ENCODE measurements at regions not wholly inside any gene's neighbourhood (a gene's known extent, or its start where the extent isn't known, plus 50 kb on each side); places are given as distances from the start of the nearest gene placed in this dataset.

DNA sequence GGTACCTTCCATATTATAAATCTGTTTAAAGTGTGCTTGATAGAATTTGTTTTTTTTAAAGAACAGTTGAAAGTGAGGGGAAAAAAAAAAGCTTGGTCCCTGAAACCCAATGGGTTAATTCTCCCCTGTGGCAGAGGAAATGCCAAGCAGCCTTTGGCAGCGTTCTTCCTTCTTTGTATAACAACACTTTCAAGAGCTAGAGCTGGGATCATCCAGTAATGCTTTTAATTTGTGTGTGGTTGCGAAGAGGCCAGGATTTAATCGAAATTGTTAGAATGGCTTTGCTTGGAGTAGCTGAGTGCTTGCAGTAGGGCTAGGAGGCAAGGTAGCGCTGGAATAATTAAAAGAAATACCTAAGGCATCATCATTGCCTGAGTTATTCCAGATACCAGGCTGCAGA, 692.0 kb downstream of the DHX35 start:
- TF ChIP-seq, protein P1, sequence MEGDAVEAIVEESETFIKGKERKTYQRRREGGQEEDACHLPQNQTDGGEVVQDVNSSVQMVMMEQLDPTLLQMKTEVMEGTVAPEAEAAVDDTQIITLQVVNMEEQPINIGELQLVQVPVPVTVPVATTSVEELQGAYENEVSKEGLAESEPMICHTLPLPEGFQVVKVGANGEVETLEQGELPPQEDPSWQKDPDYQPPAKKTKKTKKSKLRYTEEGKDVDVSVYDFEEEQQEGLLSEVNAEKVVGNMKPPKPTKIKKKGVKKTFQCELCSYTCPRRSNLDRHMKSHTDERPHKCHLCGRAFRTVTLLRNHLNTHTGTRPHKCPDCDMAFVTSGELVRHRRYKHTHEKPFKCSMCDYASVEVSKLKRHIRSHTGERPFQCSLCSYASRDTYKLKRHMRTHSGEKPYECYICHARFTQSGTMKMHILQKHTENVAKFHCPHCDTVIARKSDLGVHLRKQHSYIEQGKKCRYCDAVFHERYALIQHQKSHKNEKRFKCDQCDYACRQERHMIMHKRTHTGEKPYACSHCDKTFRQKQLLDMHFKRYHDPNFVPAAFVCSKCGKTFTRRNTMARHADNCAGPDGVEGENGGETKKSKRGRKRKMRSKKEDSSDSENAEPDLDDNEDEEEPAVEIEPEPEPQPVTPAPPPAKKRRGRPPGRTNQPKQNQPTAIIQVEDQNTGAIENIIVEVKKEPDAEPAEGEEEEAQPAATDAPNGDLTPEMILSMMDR (IDR thresholded peaks at IDR 0.05; ENCODE audit: control extremely low read depth, extremely low read depth, low read depth, missing control alignments), result no peak
- DNase-seq (ENCODE audit: extremely low spot score), result no peak
- ChIA-PET POLR2A (no interaction called here), CTCF (interaction anchor here (0.6 to 1.5 kb wide), 6 partner anchors 9 to 219 kb away, joined by 3 to 5 read pairs (median 3); no protein-coding TSS in a partner anchor)

DNA sequence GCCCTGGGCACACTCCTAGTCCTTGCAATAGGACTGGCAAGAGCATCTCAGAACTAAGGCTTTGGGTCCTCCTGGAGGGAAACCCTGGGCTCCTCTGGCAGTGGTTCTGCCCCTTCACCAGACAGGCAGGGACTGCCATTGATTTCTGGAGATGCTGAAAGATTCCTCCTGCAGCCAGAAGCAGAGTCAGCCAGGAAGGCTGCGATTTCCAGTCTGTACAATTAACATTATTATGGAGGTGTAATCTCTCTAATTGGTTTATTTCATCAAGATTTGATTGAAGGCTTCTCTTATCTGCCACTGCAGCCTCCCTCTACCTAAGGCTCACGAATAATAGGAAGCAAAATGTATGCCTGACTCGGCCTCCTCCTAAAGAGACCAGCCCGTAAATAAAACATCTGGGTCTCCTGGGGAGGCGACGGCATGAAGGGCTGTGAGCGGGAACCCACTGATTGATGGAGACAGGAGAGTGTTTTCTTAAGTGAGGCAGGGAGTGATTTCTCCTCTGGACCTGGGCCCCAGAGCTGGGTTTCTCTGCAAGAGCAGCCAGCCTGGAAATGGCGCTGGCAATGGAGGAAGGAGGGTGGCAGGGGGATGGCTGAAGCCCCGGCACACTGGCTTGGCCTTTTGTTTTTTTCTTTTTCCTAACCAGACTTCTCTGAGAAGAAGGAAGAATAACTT, 689.6 kb downstream of the DHX35 start:
- no peak for DNase-seq (ENCODE audit: extremely low spot score)
- ChIA-PET POLR2A (no interaction called here), CTCF (no interaction called here)
- TF ChIP-seq, protein P1 (IDR thresholded peaks at IDR 0.05; ENCODE audit: control extremely low read depth, extremely low read depth, low read depth, missing control alignments), result no peak

DNA sequence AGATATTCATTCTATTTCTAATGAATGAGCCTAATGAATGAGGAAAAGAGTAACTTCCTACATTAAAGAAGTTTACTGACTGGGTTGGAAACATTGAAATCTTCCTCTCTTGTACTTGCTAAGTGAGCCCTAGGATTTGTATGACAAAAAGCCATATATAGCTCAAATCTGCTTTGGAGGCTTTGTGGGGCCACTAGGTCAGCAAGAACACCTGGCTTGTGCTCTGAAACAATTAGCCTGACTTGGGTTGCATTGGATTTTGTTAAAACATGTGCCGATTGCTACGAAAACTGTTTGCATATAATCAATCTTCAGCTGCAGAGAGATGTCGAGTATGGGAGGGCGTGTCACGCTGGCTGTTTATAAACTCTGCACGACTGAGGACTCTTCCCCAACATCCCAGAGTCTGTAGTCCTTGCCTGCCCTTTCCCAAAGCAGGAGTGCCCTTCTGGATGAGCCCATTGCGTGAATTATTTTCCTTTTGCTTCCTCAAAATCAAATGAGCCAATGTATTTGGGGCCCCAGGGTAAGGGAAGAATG, 684.8 kb downstream of the DHX35 start:
- POLR2A ChIA-PET, result no interaction called here
- TF ChIP-seq, protein P1 (IDR thresholded peaks at IDR 0.05; ENCODE audit: control extremely low read depth, extremely low read depth, low read depth, missing control alignments), result no peak
- no peak for DNase-seq (ENCODE audit: extremely low spot score)
- CTCF ChIA-PET, result interaction anchor here (1.0 kb wide), 1 partner anchor 27 kb away, joined by 3 read pairs; no protein-coding TSS in a partner anchor

DNA sequence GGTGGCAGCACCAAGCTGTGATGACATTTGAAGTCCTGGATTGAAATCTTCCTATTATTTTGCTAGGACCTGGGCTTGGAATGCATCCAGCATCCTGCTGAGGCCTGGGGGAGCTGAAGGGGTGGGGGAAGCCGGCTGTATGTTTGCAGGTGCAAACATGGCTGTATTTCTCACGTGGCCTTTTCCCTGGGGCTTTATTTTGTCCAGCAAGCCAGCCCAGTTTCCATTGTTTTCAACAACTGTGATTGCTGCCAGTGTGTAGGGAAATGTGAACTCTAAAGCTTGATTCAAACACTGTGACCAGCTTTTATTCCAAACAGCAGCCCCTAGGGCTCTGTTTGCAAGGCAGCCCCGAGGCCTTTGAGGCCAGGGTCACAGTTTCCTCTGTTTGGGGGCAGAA, 683.0 kb downstream of the DHX35 start:
- ChIA-PET CTCF (interaction anchor here (0.7 to 1.7 kb wide), 2 partner anchors 9 kb away, joined by 3 read pairs; no protein-coding TSS in a partner anchor), POLR2A (no interaction called here)
- no peak for DNase-seq (ENCODE audit: extremely low spot score)
- TF ChIP-seq, protein P1 (IDR thresholded peaks at IDR 0.05; ENCODE audit: control extremely low read depth, extremely low read depth, low read depth, missing control alignments), result no peak

GRCh38 chr20:39643292-39643691, 681.1 kb downstream of the DHX35 start:
- ChIA-PET POLR2A (no interaction called here), CTCF (no interaction called here)
- TF ChIP-seq, protein P1 (IDR thresholded peaks at IDR 0.05; ENCODE audit: control extremely low read depth, extremely low read depth, low read depth, missing control alignments), result no peak
- no peak for DNase-seq (ENCODE audit: extremely low spot score)

DNA sequence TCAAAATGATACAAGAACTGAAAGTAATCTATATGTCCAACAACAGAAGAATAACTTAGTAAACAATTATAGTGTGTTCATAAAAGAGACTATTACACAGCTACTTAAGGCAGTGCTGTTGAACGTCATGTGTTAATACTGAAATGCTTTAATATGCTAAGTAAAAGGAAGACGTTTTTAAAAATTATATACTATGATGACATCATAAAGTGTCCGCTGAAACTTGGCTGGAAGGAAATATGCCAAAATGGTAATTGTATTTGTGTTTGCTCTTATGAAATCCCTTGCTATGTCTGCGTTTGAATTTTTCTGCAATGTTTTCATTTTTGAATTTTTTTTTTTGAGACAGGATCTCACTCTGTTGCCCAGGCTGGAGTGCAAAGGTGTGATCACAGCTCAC, 679.3 kb downstream of the DHX35 start:
- CTCF ChIA-PET, result interaction anchor here (0.7 kb wide), 1 partner anchor 9 kb away, joined by 3 read pairs; no protein-coding TSS in a partner anchor
- TF ChIP-seq, protein P1 (IDR thresholded peaks at IDR 0.05; ENCODE audit: control extremely low read depth, extremely low read depth, low read depth, missing control alignments), result no peak

More for the DNA sequence above, 679.3 kb downstream of the DHX35 start:
- POLR2A ChIA-PET, result no interaction called here
- no peak for DNase-seq (ENCODE audit: extremely low spot score)

All from GM10248 (cell line).